Glutamatergic neuron (in vitro differentiated cells): ENCODE measurements at regions not wholly inside any gene's neighbourhood (a gene's known extent, or its start where the extent isn't known, plus 50 kb on each side); places are given as distances from the start of the nearest gene placed in this dataset.

Source experiments
- DNase-seq: peaks from one replicate; pipeline ENCODE4 v3.0.0; 2022
- H3K27ac Mint-ChIP-seq: one replicate; pipeline ENCODE4 v1.8.0; 2020; ENCODE audit warnings: mild to moderate bottlenecking, mixed read lengths, inconsistent platforms; ENCODE audit not compliant: unreplicated experiment
- H3K27me3 Mint-ChIP-seq: one replicate; pipeline ENCODE4 v1.8.0; 2020; ENCODE audit warnings: mild to moderate bottlenecking, moderate library complexity, mixed read lengths, inconsistent platforms; ENCODE audit not compliant: unreplicated experiment
- H3K36me3 Mint-ChIP-seq: one replicate; pipeline ENCODE4 v1.8.0; 2020; ENCODE audit warnings: mild to moderate bottlenecking, mixed read lengths, inconsistent platforms; ENCODE audit not compliant: unreplicated experiment
- H3K4me1 Mint-ChIP-seq: one replicate; pipeline ENCODE4 v1.8.0; 2020; ENCODE audit warnings: mild to moderate bottlenecking, low read depth, mixed read lengths, inconsistent platforms; ENCODE audit not compliant: unreplicated experiment
- H3K4me3 Mint-ChIP-seq: one replicate; pipeline ENCODE4 v1.8.0; 2020; ENCODE audit warnings: mild to moderate bottlenecking, mixed read lengths, inconsistent platforms; ENCODE audit not compliant: unreplicated experiment
- H3K9me3 Mint-ChIP-seq: one replicate; pipeline ENCODE4 v1.8.0; 2020; ENCODE audit warnings: mild to moderate bottlenecking, moderate library complexity, mixed read lengths, inconsistent platforms; ENCODE audit not compliant: unreplicated experiment
- TF ChIP-seq, protein P1 (sequence below): fragments of 200-600 bp; sonication (generic); IDR thresholded peaks from one replicate; pipeline ENCODE4 v1.5.0; 2021; ENCODE audit not compliant: partially characterized antibody, unreplicated experiment

DNA sequence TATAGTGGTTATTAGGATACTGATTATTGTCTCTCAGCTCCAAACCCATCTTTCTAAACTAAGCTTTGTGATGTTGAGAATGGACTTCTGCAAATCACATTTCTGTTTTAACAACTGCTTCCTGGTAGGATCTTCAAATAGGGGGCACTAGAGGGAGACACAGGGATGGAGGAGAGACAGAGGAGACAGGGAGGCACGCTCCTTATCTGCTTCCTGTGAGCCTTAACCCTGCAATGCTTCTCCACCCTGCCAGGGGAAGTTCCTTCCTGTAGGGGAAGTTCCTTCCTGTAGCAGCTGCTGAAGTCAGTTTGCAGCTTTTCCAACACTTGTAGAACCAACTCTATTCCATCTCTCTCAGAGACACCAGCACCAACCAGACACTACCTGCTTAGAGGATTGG is 847.2 kb downstream of the CCSER2 start:
- no peak for DNase-seq
- Mint-ChIP-seq H3K9me3 (peaks cover 2% of the 10 kb centered on the region), H3K36me3 (no peaks in the 10 kb centered on the region), H3K27ac (no peak overlapping the region), H3K27me3 (peaks cover 4% of the 10 kb centered on the region), H3K4me3 (no peak overlapping the region), H3K4me1 (no peaks in the 10 kb centered on the region)
- TF ChIP-seq, protein P1, sequence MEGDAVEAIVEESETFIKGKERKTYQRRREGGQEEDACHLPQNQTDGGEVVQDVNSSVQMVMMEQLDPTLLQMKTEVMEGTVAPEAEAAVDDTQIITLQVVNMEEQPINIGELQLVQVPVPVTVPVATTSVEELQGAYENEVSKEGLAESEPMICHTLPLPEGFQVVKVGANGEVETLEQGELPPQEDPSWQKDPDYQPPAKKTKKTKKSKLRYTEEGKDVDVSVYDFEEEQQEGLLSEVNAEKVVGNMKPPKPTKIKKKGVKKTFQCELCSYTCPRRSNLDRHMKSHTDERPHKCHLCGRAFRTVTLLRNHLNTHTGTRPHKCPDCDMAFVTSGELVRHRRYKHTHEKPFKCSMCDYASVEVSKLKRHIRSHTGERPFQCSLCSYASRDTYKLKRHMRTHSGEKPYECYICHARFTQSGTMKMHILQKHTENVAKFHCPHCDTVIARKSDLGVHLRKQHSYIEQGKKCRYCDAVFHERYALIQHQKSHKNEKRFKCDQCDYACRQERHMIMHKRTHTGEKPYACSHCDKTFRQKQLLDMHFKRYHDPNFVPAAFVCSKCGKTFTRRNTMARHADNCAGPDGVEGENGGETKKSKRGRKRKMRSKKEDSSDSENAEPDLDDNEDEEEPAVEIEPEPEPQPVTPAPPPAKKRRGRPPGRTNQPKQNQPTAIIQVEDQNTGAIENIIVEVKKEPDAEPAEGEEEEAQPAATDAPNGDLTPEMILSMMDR: no peak

DNA sequence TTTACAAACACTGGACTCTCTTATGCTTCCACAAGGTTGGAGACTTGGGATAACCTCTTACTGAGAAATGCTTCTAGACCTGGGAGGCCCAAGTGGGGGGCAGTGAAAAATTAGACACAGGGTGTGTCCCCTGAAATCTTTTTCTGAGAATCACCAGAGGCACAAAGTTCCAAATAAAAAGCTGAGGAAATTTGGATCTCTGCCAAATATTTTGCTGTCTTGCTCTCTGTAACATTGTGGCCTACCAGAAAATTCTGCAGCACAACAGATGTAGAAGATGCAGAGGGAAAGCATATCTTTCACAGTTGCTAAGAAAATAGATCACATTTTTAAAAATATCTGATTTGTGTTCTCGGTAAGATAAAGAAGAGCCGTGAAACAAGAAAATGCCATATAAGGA is 849.4 kb downstream of the CCSER2 start:
- Mint-ChIP-seq H3K27me3 (peaks cover 4% of the 10 kb centered on the region), H3K36me3 (no peaks in the 10 kb centered on the region), H3K27ac (no peak overlapping the region), H3K4me1 (no peaks in the 10 kb centered on the region), H3K9me3 (peaks cover 2% of the 10 kb centered on the region), H3K4me3 (no peak overlapping the region)
- DNase-seq: no peak
- TF ChIP-seq, protein P1: no peak

DNA sequence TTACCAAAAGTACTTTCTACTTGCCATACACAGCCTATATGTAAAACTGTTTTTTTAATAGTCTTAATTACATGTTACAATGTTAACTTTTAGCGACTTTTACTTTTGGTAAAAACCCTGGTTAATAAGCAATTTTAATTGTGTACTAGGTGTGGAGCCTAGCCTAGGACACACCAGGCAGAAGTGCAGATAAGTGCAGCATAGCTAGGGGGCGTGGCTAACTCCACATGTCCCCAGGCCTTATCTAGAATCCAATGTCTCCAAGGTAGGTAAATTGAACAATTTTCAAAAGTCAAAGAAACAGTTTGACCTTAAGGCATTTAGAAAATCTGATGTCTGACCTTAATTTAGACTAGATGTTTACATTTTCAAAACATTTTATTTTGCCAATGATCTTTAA is 858.7 kb downstream of the CCSER2 start:
- TF ChIP-seq, protein P1: no peak
- no peaks in the 10 kb centered on the region for H3K27me3 Mint-ChIP-seq
- DNase-seq: no peak
- H3K9me3 Mint-ChIP-seq: no peaks in the 10 kb centered on the region
- H3K27ac Mint-ChIP-seq: no peak overlapping the region
- peaks cover 8% of the 10 kb centered on the region for H3K36me3 Mint-ChIP-seq
- H3K4me3 Mint-ChIP-seq: no peak overlapping the region
- H3K4me1 Mint-ChIP-seq: no peaks in the 10 kb centered on the region

DNA sequence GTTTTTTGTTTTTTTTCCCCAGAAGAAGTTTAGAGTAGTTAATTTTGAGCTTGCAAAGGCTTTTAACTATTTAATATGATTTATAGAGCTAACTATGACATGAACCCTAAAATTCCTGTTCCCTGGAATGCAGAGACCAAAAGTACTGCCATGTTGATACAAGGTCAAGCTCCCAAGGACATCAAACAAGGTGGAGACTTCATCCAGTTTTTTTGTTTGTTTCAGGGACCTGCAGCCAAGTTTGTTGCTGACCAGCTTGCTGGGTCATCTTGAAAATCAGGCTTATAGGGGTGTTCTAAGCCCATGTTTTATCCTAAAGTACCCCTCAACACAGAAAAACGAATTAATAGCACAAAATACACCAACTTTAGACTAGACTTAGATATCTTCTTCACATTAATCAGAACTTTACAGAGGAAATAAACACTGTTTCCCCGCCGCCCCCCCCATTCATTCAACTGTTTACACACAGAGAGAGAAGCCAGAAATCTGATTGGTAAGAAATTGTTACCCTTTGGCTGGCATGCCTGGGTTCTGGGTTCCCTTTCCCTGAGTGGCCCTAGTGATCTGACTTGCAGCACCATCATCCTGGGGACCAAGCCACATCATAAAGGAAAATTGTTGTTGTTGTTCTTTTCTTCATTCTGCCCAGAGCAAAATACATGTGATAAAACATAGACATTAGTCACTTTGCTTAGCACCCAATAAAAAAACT is 860.5 kb downstream of the CCSER2 start:
- H3K4me3 Mint-ChIP-seq: no peak overlapping the region
- no peaks in the 10 kb centered on the region for H3K27me3 Mint-ChIP-seq
- H3K27ac Mint-ChIP-seq: no peak overlapping the region
- TF ChIP-seq, protein P1: no peak
- no peak for DNase-seq
- peaks cover 8% of the 10 kb centered on the region for H3K36me3 Mint-ChIP-seq
- H3K9me3 Mint-ChIP-seq: no peaks in the 10 kb centered on the region
- peaks cover 7% of the 10 kb centered on the region for H3K4me1 Mint-ChIP-seq

DNA sequence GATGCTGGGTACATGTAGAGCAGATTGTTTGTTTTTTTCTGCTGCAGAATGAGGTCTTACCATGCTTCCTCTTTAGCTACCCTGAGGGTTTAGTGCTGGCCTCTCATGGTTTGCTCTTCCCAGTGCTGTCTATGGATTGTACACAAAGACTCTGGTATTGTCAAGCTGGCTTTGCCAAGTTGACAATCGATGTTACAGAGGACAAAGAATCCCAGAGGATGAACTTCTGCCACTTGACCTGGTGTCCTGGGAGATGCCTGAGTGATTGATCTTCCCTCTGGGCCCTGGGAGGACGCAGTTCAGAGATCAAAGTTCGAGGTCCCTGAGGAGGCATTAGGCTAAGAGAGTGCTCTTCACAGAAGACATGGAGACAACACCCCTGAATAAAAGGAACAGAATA is 865.4 kb downstream of the CCSER2 start:
- TF ChIP-seq, protein P1: no peak
- H3K4me1 Mint-ChIP-seq: peaks cover 17% of the 10 kb centered on the region
- H3K27ac Mint-ChIP-seq: no peak overlapping the region
- peak; percentile 31 for DNase-seq
- H3K9me3 Mint-ChIP-seq: peaks cover 3% of the 10 kb centered on the region
- H3K27me3 Mint-ChIP-seq: peaks cover 1% of the 10 kb centered on the region
- H3K36me3 Mint-ChIP-seq: peaks cover 4% of the 10 kb centered on the region
- H3K4me3 Mint-ChIP-seq: no peak overlapping the region
